ENCODE measurements at regions not wholly inside any gene's neighbourhood (a gene's known extent, or its start where the extent isn't known, plus 50 kb on each side); places are given as distances from the start of the nearest gene placed in this dataset.

GRCh38 chr2:196413821-196414274, 225.7 kb upstream of the CCDC150 start:
- no peak for DNase-seq (ENCODE audit: low spot score)
- intact Hi-C loops (cut with DNase I), result loop anchor here in 1 of 2 donors (5.0 kb wide), 1 partner anchor 1292 kb away; no protein-coding TSS in a partner anchor

- DNase-seq (ENCODE audit: low spot score), result no peak
- intact Hi-C loops (cut with DNase I), result no loop called here
Measured at GRCh38 chr2:196415384-196415783, 224.1 kb upstream of the CCDC150 start.

GRCh38 chr2:196420143-196420542, 219.4 kb upstream of the CCDC150 start:
- DNase-seq (ENCODE audit: low spot score), result no peak
- intact Hi-C loops (cut with DNase I), result no loop called here

- intact Hi-C loops (cut with DNase I), result no loop called here
- no peak for DNase-seq (ENCODE audit: low spot score)
Measured at GRCh38 chr2:196421880-196422279, 217.6 kb upstream of the CCDC150 start.

- DNase-seq (ENCODE audit: low spot score), result no peak
- intact Hi-C loops (cut with DNase I), result no loop called here
Measured at GRCh38 chr2:196422361-196422760, 217.2 kb upstream of the CCDC150 start.

GRCh38 chr2:196426122-196426521, 213.4 kb upstream of the CCDC150 start:
- DNase-seq (ENCODE audit: low spot score), result no peak
- intact Hi-C loops (cut with DNase I), result no loop called here

GRCh38 chr2:196427986-196428634, 211.4 kb upstream of the CCDC150 start:
- DNase-seq (ENCODE audit: low spot score), result no peak
- intact Hi-C loops (cut with DNase I), result no loop called here

- intact Hi-C loops (cut with DNase I), result no loop called here
- DNase-seq (ENCODE audit: low spot score), result no peak
Measured at GRCh38 chr2:196431076-196431475, 208.4 kb upstream of the CCDC150 start.

GRCh38 chr2:196431957-196432356, 207.6 kb upstream of the CCDC150 start:
- intact Hi-C loops (cut with DNase I), result no loop called here
- DNase-seq (ENCODE audit: low spot score), result no peak

- DNase-seq (ENCODE audit: low spot score), result no peak
- intact Hi-C loops (cut with DNase I), result no loop called here
Measured at GRCh38 chr2:196433116-196433515, 206.4 kb upstream of the CCDC150 start.

GRCh38 chr2:196434217-196434616, 205.3 kb upstream of the CCDC150 start:
- intact Hi-C loops (cut with DNase I), result no loop called here

GRCh38 chr2:196435189-196435588, 204.3 kb upstream of the CCDC150 start:
- intact Hi-C loops (cut with DNase I), result no loop called here
- no peak for DNase-seq (ENCODE audit: low spot score)

More at GRCh38 chr2:196434217-196434616, 205.3 kb upstream of the CCDC150 start:
- no peak for DNase-seq (ENCODE audit: low spot score)

- intact Hi-C loops (cut with DNase I), result no loop called here
Measured at GRCh38 chr2:196437626-196438025, 201.9 kb upstream of the CCDC150 start.

GRCh38 chr2:196439760-196440159, 199.8 kb upstream of the CCDC150 start:
- DNase-seq (ENCODE audit: low spot score), result no peak
- intact Hi-C loops (cut with DNase I), result no loop called here

More at GRCh38 chr2:196437626-196438025, 201.9 kb upstream of the CCDC150 start:
- no peak for DNase-seq (ENCODE audit: low spot score)

GRCh38 chr2:196440413-196440812, 199.1 kb upstream of the CCDC150 start:
- intact Hi-C loops (cut with DNase I), result no loop called here
- DNase-seq (ENCODE audit: low spot score), result no peak

GRCh38 chr2:196441527-196441926, 198.0 kb upstream of the CCDC150 start:
- intact Hi-C loops (cut with DNase I), result no loop called here
- DNase-seq (ENCODE audit: low spot score), result no peak

GRCh38 chr2:196442211-196442610, 197.3 kb upstream of the CCDC150 start:
- intact Hi-C loops (cut with DNase I), result loop anchor here in 1 of 2 donors (2.0 kb wide), 1 partner anchor 61 kb away; no protein-coding TSS in a partner anchor
- no peak for DNase-seq (ENCODE audit: low spot score)

GRCh38 chr2:196444442-196444841, 195.1 kb upstream of the CCDC150 start:
- no peak for DNase-seq (ENCODE audit: low spot score)
- intact Hi-C loops (cut with DNase I), result no loop called here

GRCh38 chr2:196445991-196446390, 193.5 kb upstream of the CCDC150 start:
- intact Hi-C loops (cut with DNase I), result no loop called here
- DNase-seq (ENCODE audit: low spot score), result no peak

- no peak for DNase-seq (ENCODE audit: low spot score)
- intact Hi-C loops (cut with DNase I), result no loop called here
Measured at GRCh38 chr2:196448407-196449079, 191.0 kb upstream of the CCDC150 start.

GRCh38 chr2:196449083-196449482, 190.4 kb upstream of the CCDC150 start:
- DNase-seq (ENCODE audit: low spot score), result no peak
- intact Hi-C loops (cut with DNase I), result no loop called here
